HCT116 (cell line): ENCODE measurements at regions not wholly inside any gene's neighbourhood (a gene's known extent, or its start where the extent isn't known, plus 50 kb on each side); places are given as distances from the start of the nearest gene placed in this dataset.

ENCODE experiments used
- CBX3 ChIP-seq: IDR thresholded peaks from 2 replicates; pipeline ENCODE4 v1.6.1; 2012; ENCODE audit warnings: low read depth
- CEBPB ChIP-seq: IDR thresholded peaks from 2 replicates; pipeline ENCODE4 v1.6.1; 2012; ENCODE audit warnings: low read depth
- EZH2 ChIP-seq: fragments of 200-600 bp; sonication (generic); IDR thresholded peaks from 2 replicates; pipeline ENCODE4 v1.6.1; 2017; ENCODE audit warnings: antibody characterized with exemption, mixed run types
- EZH2phosphoT487 ChIP-seq: fragments of 200-600 bp; IDR thresholded peaks from 2 replicates; pipeline ENCODE4 v1.6.1; 2018; ENCODE audit warnings: antibody characterized with exemption, borderline replicate concordance
- FOSL1 ChIP-seq: IDR thresholded peaks from 2 replicates; pipeline ENCODE4 v1.6.1; 2012; ENCODE audit warnings: low read depth
- JUND ChIP-seq: IDR thresholded peaks from 2 replicates; pipeline ENCODE4 v1.6.1; 2012
- POLR2A ChIP-seq: IDR thresholded peaks from 2 replicates; pipeline ENCODE4 v1.7.0; 2011; ENCODE audit warnings: borderline replicate concordance; ENCODE audit not compliant: insufficient read depth, insufficient read length; ENCODE audit errors: extremely low read depth
- POLR2AphosphoS5 ChIP-seq: IDR thresholded peaks from 2 replicates; pipeline ENCODE4 v1.6.1; 2011; ENCODE audit warnings: mild to moderate bottlenecking, low read depth, low read length, moderate library complexity
- RAD21 ChIP-seq: IDR thresholded peaks from 2 replicates; pipeline ENCODE4 v1.6.1; 2012; ENCODE audit warnings: low read depth, mild to moderate bottlenecking
- SIN3A ChIP-seq: IDR thresholded peaks from 2 replicates; pipeline ENCODE4 v1.6.1; 2012; ENCODE audit warnings: low read depth
- SP1 ChIP-seq: IDR thresholded peaks from 2 replicates; pipeline ENCODE4 v1.6.1; 2012; ENCODE audit warnings: low read depth
- YY1 ChIP-seq: IDR thresholded peaks from 2 replicates; pipeline ENCODE4 v1.6.1; 2011; ENCODE audit warnings: low read length, low read depth, moderate library complexity, mild to moderate bottlenecking; ENCODE audit not compliant: insufficient replicate concordance; ENCODE audit errors: extremely low read depth
- TF ChIP-seq, protein P1 (sequence below), 3 experiments: fragments of 200-600 bp in 1 of 3; sonication (generic) in 1 of 3; IDR thresholded peaks in 2 of 3; conservative IDR thresholded peaks in 1 of 3; 2 replicates each; pipeline ENCODE4 v1.5.1; 2012 to 2017; ENCODE audit warnings: low read depth in 2 of 3, low read length in 2 of 3, antibody characterized with exemption in 1 of 3, borderline replicate concordance in 1 of 3, control low read depth in 1 of 3, mild to moderate bottlenecking in 1 of 3, mixed read lengths in 1 of 3, mixed run types in 1 of 3, moderate library complexity in 1 of 3; ENCODE audit not compliant: insufficient read depth in 1 of 3
- TF ChIP-seq, protein P2 (sequence below): IDR thresholded peaks from 2 replicates; pipeline ENCODE4 v1.6.1; 2012; ENCODE audit warnings: low read depth

DNA sequence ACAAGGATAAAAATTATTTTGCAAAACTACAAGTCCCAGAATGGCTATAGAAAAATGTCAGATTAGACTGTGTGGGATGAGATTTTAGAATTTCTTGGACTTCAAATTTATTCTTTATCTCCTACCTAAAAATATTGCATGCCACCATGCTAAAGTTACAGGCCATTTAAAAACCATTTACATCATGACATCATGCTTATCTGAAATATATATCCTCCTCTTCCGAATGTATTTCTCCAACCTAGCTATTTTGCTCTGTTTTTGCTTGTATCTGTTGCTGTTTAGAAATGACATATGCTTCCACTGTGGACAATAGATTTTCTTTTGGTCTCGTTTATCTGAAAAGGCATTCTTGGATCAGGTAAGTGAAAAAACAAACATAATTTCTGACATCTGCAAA is 471.7 kb downstream of the LRFN5 start:
- TF ChIP-seq EZH2phosphoT487 (no peak), POLR2AphosphoS5 (no peak), RAD21 (no peak), EZH2 (no peak), JUND (no peak), CEBPB (no peak), SIN3A (no peak), POLR2A (no peak), SP1 (no peak), CBX3 (no peak), YY1 (no peak), FOSL1 (no peak)
- TF ChIP-seq, protein P1, sequence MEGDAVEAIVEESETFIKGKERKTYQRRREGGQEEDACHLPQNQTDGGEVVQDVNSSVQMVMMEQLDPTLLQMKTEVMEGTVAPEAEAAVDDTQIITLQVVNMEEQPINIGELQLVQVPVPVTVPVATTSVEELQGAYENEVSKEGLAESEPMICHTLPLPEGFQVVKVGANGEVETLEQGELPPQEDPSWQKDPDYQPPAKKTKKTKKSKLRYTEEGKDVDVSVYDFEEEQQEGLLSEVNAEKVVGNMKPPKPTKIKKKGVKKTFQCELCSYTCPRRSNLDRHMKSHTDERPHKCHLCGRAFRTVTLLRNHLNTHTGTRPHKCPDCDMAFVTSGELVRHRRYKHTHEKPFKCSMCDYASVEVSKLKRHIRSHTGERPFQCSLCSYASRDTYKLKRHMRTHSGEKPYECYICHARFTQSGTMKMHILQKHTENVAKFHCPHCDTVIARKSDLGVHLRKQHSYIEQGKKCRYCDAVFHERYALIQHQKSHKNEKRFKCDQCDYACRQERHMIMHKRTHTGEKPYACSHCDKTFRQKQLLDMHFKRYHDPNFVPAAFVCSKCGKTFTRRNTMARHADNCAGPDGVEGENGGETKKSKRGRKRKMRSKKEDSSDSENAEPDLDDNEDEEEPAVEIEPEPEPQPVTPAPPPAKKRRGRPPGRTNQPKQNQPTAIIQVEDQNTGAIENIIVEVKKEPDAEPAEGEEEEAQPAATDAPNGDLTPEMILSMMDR (IDR thresholded peaks at IDR 0.05 in 2 of 3, conservative IDR thresholded peaks at IDR 0.05 in 1 of 3; ENCODE audit: borderline replicate concordance in 1 of 3, insufficient read depth in 1 of 3, low read depth in 2 of 3, low read length in 2 of 3), result no peak
- TF ChIP-seq, protein P2, sequence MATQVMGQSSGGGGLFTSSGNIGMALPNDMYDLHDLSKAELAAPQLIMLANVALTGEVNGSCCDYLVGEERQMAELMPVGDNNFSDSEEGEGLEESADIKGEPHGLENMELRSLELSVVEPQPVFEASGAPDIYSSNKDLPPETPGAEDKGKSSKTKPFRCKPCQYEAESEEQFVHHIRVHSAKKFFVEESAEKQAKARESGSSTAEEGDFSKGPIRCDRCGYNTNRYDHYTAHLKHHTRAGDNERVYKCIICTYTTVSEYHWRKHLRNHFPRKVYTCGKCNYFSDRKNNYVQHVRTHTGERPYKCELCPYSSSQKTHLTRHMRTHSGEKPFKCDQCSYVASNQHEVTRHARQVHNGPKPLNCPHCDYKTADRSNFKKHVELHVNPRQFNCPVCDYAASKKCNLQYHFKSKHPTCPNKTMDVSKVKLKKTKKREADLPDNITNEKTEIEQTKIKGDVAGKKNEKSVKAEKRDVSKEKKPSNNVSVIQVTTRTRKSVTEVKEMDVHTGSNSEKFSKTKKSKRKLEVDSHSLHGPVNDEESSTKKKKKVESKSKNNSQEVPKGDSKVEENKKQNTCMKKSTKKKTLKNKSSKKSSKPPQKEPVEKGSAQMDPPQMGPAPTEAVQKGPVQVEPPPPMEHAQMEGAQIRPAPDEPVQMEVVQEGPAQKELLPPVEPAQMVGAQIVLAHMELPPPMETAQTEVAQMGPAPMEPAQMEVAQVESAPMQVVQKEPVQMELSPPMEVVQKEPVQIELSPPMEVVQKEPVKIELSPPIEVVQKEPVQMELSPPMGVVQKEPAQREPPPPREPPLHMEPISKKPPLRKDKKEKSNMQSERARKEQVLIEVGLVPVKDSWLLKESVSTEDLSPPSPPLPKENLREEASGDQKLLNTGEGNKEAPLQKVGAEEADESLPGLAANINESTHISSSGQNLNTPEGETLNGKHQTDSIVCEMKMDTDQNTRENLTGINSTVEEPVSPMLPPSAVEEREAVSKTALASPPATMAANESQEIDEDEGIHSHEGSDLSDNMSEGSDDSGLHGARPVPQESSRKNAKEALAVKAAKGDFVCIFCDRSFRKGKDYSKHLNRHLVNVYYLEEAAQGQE, result no peak
